Activated naive CD4-positive, alpha-beta T cell treated with anti-CD3 and anti-CD28 coated beads, Interleukin-2, amount 50 U/mL, for 16 hours (primary cell): ENCODE measurements at regions not wholly inside any gene's neighbourhood (a gene's known extent, or its start where the extent isn't known, plus 50 kb on each side); places are given as distances from the start of the nearest gene placed in this dataset.

Source experiments
- DNase-seq: peaks from one replicate; pipeline ENCODE4 v3.0.0-alpha.2; 2020

DNA sequence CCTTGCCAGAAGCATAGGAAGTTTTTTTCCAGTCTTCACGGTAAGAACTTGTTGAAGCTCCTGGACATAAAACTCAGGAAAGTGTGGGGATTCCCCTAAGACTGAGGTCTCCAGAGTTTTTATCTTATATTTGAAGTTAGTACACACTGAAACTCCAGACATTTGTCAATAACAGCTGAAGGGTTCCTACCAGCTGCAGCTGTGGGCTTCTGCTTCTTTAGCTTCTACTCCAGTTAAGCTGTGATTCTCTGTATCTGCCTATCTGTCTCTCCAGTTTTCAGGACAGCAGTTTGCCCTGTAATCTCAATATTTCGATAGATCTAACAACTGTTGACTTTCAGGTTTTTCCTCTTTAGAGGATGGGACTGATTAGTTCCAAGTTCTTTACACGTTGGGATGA, 966.0 kb upstream of the SEMA6D start:
- no peak for DNase-seq

DNA sequence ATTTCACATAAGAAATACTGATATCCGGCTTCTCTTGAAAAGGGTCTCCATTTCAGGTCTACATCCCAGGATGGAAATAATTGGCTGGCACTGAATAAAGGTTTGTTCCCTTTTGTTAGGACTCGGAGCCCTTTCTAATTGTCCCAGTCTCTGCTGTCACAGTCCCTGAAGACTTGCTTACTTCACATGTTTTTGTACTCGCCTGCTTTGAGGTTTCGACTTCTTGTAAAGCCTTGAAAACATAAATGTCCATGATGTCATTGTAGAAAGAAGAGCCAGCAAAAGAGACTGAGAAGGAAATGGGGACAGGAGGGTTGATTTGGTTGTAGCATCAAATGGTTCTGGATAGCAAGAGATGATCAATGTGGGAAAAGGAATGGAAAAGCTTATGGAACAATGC, 963.4 kb upstream of the SEMA6D start:
- DNase-seq, result no peak

DNA sequence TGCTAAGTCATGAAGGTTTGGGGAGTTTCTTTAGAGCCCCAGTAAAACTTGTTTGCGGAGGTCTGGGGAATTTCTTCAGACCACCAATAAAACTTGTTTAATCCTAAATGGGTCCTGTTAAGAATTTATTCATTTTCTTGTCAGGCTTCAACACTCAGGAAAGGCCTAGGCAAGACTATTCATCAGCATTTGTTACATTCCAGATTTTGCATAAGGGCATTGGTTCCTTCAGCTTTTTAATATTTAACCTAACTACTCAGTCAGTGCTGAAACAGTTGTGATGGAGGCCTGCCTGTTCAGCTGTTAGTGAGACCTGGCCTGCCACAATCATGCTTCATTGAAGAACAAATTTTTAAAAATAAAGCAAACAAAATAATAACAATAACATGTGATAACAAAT, 954.2 kb upstream of the SEMA6D start:
- no peak for DNase-seq

DNA sequence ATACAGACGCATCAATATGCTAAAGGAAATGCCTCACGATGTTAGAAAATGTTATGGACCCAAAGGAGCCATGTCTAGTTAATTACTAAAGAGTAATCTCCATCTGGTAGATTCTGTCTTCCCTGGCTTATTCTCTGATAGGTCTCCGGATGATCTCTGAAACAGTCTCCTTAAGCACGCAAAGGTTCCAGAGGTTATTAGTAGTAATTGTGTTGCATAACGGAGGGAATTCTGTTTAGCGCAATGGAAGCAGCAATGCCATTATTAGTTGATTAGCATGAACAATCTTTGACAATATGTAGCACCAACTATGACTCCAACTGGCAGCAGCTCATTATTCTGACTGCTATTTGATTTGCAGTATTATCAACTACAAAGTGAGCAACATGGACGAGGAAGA, 952.5 kb upstream of the SEMA6D start:
- DNase-seq, result no peak

DNA sequence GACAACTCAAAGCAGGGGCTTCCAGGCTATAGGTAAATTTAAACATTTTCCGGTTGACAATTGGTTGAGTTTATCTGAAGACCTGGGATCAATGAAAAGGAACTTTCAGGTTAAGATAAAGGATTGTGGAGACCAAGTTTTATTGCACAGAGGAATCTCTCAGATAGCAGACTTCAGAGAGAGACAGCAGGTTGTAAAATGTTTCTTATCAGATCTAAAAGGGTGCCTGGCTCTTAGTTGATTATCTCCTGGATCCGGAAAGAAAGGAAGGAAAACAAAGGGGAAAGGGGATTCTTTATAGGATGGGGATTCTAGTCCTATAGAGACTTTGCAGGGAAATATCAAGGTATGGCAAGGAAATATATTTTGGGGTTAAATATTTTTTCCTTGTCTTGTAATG, 951.3 kb upstream of the SEMA6D start:
- DNase-seq, result no peak

DNA sequence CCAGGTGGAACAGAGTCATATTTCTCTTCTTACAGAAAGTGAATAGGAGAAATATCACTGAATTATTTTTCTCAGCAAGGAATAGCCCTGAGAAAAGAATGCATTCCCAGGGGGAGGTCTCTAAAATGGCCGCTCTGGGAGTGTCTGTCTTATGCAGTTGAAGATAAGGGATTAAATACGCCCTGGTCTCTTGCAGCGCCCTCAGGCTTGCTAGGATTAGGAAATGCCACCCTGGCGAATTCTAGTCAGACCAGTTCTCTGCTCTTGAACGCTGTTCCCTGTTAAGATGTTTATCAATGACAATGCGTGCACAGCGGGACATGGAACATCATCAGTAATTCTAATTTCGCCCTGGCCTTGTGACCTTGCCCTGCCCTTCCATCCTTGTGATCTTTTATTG, 949.0 kb upstream of the SEMA6D start:
- no peak for DNase-seq

DNA sequence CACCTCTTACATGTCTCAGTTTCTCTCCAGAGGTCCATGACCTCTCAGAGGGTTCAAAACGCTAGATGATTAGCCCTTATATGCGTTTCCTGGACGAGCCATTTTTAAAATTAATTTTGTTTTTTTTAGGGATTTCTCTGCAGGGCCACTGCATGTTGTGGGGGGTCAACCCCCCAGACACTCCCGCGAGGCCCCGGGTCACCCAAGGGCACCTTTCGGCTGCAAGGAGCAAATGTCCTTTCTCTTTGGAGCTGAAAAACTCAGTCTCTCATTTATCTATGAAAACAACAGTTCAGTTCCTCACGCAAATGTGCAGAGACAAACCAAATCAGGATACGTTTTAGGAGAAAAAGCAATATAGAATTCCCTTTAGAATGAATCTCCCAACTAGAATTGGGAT, 944.3 kb upstream of the SEMA6D start:
- DNase-seq, result no peak

DNA sequence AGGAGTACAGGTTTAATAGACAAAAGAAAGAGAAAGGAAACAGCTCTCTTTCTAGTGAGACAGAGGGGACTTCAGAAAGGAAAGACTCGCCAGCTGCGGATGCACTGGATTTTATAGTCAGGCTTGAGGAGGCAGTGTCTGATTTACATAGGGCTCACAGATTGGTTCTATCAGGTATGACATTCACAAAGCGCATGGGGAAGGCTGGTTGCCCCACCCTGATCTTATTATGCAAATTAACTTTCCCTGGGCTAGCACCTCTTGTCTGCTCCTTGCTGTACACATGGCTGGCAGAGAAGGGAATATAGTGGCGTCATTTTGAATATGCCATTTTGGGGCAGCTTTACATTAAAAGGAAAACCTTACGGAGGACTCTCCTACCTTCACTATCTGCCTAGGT, 938.4 kb upstream of the SEMA6D start:
- DNase-seq, result no peak

DNA sequence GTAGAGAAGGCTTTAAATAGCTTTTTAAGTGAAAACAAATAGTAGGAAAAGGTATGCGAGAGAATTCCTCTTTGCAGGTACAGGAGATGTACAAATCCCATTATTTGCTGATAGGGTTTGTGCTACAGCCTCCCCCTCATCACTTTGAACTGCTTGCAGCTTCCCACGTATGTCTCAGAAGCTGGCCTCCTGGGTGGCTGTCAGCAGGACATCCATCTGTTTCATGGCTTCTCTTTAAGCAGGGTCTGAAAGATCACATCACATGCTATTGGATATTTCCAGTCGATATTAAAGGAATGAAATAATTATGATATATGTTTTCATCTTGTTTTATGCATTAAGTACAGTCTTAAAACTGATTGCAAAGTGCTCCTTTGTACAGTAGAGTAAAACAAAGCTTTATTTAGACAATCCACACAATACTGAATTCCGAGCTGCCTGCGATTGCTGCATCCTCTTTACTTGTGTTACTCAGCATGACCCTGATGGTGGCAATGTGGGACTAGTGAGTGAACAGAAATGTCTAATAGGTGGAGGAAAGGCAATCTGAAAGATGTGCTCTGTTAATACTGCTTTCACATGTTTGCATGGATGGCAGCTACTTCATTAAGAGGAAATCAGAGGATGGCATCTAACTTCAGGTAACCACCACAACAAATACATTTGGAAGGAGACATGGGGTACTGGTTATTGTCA, 930.6 kb upstream of the SEMA6D start:
- DNase-seq, result no peak

DNA sequence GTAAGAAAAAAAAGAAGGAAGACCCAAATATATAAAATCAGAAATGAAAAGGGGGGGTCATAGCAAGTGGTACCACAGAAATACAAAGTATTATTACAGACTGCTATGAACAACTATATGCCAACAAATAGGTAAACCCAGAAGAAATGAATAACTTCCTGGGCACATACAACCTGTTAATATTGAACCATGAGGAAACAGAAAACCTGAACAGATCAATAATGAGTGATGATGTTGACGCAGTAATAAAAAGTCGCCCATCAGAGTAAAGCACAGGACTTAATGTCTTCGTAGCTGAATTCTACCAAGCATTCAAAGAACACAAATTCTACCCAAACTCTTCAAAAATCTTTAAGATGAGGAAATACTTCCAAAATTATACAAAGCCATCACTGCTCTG, 921.6 kb upstream of the SEMA6D start:
- DNase-seq, result no peak

DNA sequence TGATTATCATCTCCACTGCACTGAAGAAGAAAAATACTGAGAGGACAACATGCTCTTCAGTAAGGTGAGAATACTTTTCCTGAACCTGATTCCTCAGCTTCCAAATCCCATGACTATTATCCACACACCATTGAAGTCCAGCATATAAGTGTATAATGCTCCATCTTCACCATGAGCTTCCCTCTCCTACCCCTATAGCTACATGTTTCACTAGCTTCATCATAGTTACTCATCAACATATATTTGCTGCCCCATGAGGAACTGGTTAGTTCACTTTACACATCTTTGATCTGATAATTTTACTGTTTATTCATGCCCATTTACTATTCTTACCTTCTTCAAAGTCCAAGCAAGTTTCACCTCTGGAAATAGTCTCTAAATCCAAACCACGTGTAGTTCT, 908.5 kb upstream of the SEMA6D start:
- no peak for DNase-seq

DNA sequence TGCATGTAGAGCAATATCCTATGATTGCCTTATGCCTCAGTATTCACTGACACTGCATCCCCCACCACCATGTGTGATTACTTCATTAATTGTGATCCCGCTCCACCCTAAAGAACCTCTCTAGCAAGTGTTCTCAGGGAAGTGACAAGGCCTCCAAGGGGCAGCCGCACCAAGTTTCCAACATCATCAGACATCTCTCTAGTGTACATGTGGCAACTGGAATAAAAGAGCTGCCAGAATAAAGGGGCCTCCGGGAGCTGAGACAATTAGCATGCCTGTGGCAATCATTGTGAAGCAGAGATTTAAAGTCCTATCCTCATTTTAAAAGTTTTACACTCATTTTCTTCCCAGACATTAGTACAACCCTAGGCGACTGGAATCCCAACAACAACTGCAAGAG, 902.1 kb upstream of the SEMA6D start:
- no peak for DNase-seq

DNA sequence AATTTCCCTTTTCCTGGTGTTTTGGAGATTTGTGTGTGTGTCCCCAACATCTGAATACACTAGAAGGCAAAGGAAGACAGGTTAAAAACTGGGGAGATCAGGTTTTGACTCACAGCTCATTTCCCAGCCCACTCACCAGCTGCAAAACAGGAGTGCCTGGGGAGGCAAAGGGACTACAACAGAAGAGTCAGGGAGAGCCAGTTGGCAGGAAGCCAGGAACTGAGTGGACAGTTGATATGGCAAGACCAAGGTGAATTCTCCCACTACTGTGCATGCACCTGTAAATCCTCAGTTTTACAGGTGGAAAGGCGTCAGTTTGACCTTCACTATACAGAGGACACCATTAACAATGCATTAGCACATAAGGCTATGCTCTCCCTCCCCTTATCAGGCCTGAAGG, 901.5 kb upstream of the SEMA6D start:
- no peak for DNase-seq

DNA sequence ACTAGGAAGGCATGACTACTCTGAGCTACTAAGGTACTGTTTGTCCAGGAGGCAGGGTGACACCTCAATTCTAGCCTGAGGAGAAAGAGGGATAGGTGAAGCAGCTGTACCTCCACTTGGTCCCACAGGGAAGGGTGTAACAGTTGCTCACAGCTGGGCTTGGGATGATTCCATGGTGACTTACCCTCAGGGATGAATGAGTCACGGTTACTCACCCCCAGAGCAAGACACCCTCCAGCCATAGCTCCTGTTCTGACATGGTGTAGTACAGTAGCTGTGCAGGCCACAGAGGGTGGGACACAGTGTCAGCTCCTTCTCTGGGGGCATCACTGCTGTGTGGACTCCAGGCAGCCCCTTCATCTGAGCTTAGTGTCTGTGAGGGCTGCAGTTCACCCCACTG, 868.6 kb upstream of the SEMA6D start:
- DNase-seq, result no peak

DNA sequence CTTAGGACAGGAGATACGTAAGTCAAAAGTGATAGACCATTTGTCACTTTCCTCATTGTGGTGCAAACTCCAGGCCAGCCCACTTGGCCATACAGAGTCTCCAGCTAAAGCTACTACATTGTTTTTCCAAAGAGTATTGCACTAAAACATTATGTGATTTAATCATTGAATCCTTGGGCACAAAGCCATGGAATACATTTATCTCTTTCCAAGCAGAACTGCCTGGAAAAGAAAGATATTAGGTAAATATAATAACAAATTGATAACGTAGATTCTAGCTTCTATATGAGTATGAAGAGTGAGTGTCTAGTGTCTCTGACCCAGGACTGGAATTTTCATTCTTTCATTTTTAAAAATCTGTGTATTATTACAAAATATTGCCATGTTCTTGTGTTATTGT, 863.7 kb upstream of the SEMA6D start:
- no peak for DNase-seq

DNA sequence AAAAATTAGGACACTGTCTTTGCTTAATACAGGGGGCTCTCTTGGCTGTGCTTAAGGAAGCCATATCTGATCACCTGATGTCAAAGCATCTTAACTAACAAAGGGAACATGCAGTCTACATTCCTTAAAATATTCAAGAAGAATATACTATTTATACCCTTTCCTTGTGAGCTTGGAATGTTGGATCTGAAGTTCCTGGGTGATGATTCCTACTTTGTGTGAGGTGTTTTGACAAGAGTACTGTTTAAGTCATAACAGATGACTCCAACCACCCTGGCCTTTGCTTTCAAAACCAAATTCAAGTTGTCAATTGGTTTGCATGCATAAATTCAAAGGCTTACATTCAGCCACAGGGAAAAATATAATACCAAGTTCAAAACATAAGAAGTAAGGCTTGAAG, 862.7 kb upstream of the SEMA6D start:
- no peak for DNase-seq

DNA sequence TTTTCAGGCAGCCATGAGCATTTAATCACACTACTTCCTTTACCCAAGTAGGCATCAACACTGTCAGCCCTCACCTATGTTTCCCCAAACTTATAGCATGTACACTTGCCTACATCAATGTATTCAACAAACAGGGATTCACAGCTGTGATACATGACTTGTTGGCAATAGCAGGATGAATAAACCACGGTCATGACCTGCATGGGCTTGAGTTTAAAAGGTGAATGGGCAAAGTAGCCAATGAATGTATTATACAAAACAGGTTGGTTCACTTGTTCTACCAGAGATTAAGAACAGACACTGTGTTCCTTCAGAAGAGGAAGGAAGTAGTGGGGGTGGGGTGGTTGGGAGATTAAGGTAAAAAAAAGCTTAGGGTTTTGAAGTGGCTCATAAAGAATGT, 861.9 kb upstream of the SEMA6D start:
- no peak for DNase-seq

DNA sequence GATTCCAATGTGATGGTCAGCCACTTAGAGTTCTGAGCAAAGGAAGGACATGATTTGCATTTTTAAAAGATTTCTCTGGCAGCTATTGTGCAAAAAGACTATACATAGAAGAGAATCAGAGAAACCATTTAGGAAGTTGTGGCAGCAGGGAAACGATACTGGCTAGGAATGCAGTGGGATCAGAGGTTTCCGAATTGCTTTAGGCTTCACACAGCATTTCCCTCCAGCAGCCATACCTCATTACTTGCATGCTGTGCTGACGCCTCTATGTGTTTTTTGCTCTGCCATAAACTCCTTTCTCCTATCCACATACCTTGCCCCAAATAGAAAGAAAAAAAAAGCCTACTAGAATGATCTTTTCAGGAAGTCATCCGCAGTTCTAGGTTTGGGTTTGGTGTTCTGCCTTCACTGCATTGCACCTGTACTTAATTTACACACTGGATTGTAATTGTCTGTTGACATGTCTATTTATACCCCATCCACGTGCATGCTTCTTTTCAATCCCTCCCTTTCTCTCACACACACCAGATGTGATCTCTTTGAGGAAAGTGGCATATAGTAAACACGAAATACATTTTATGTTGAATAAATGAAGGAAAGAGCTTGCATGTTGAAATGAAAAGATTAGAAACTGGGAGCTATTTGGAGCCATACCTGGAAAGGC, 860.3 kb upstream of the SEMA6D start:
- DNase-seq, result no peak

DNA sequence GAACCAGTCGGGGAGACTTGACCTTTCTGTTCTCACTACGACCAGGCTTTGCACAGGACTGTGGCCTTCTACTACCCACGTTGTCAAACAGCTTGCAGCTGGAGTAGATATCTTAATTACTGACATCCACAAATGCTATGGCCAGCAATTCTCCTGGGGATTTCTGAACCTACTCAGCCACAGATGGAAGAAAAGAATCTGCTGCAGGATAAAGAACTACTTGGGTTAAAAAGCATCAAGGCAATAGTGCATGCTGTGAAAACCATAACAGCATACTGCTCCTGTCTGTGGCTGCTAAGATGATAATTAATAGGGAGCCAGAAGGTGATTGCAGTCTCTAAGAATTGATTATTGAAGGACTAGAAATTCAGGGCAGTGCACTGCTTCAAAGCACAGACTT, 859.2 kb upstream of the SEMA6D start:
- no peak for DNase-seq

DNA sequence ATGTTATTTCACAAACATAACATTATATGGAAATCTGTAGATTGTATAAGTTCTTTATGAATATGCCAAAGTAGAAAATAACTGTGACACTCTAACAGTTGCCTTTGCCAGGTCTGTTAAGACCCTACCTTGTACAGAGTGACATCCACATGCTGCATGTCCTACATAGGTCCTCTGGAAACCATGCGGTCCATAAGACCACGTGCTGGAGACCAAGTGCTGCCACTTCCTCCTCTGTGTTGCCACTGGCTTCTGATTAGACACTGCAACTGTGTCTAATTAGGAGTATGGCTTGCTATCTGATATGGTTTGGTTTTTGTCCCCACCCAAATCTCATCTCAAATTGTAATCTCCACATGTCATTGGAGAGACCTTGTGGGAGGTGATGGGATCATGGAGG, 855.5 kb upstream of the SEMA6D start:
- DNase-seq, result no peak

DNA sequence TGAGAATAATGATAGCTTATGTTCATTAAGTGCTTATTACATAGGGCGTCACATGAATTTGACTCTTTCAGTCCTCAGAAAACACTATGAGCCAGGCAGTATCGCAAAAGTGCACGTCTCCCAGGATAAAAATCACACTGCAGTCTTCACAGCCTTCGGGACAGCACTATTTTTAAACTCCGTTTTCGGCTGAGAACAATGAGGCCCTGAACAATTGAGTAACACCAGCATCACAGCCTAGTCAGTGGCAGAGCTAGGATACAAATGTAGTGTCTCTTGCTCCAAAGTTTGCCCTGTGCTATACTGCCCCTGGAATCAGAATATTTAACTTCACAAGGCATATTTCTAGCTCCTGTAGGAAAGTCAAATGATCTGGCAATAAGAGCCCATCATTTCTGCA, 852.1 kb upstream of the SEMA6D start:
- no peak for DNase-seq

DNA sequence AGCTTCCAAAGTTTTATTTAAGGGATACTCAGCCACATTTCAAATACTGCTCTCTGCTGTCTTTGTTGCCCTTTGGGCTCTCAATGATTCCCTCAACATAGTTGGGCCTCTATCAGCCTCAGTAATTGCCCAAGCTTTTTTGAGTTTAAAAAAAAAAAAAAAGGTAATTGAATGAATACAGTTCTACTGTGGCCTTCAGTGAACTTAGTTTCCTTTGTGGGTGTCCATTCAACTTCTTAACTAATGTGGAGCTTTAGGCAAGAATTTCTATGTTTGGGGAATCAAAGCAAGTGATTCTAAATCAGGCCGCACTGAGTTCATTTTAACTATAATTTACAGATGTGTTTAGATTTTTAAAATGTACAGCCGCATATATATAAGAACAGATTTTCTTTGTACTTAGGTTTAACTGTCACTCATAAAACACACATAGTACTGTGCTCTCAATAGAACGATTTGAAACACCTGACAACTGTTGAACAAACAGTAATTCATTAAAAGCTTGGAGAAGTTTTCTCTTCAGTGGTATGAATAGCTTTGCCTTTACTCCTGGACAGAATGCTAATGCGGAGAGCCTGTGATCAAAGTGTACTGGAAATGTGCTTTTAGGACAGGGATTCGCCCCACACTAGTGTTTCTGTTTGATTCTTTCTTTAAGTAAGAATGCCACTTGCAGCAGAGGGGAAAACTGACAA, 844.9 kb upstream of the SEMA6D start:
- DNase-seq, result no peak

DNA sequence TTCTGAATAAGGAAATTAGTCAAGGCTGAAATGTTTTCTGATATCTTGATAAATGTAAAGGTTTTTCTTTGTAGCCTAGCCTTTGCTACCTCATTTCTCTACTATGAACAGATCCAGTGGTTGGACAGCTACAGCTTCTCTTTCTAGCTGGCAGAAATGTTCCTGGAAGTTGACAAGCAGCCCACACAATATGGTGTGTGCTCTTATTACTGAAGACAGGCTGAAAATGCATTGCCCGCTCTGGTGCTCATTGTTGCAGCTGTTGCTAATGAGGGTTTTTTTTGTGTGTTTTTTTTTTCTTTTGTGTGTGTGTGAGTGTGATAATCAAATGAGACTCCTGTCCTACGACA, 844.3 kb upstream of the SEMA6D start:
- no peak for DNase-seq

DNA sequence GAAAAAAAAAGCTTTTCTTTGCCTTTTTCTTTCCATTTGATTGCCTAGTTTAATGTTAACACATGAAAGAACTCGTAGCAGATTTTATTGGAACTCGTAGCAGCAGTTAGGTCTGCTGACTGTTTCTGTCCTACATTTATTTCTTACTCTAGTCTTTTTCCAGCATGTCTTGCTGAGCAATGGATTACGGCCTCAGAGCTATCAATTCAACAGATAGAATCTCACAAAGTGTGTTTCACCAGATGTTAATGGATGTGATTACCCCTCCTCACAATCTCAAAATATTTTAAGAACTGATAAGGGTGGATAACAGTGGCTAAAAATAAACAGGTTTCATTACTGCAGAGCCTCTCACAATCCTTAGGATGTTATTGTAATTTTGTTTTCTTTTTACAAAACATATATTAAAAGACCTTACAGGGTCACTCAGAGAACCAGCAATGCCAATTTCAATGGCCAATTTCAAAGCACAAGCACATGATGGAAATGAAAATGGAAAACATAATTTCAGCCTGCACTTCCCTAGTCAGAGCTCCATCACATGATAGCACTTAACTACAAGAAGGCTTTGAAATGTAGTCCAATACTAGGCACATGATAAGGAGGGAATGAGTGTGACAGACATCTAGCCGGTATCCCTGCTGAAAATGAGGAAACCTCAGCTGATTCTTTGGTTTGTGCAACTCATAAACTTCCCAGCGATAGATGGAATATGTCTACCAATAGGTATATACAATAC, 838.1 kb upstream of the SEMA6D start:
- no peak for DNase-seq
